ENCODE measurements at regions not wholly inside any gene's neighbourhood (a gene's known extent, or its start where the extent isn't known, plus 50 kb on each side); places are given as distances from the start of the nearest gene placed in this dataset.

GRCh38 chr3:178419071-178419470 is 117.2 kb upstream of the KCNMB2 start:
- 37% methylated on average over 4 of the region's 4 CpGs for WGBS
- H3K27ac ChIP-seq (ENCODE audit: low read depth in 1 of 2, low read length in 2 of 2) = no peak overlapping the region
- H3K9me3 ChIP-seq (ENCODE audit: control insufficient read depth in 4 of 4, low read length in 3 of 4) = no peaks in the 10 kb centered on the region
- H3K4me3 ChIP-seq (ENCODE audit: low read depth in 1 of 3, low read length in 3 of 3) = no peak overlapping the region
- H3K9ac ChIP-seq (ENCODE audit: low read depth in 1 of 2, low read length in 2 of 2) = peak overlapping the region; percentile 41 to 47
- H3K27me3 ChIP-seq (ENCODE audit: control insufficient read depth in 4 of 4, insufficient read depth in 4 of 4, low read length in 3 of 4) = no peaks in the 10 kb centered on the region
- DNase-seq (ENCODE audit: low spot score) = no peak
- no peaks in the 10 kb centered on the region for H3K36me3 ChIP-seq (ENCODE audit: control insufficient read depth in 4 of 4, insufficient read depth in 3 of 4, low read depth in 1 of 4, low read length in 3 of 4)
- peaks cover 0 to 3% (median 0%) of the 10 kb centered on the region in 4 donors for H3K4me1 ChIP-seq (ENCODE audit: control insufficient read depth in 4 of 4, insufficient read depth in 4 of 4, low read length in 3 of 4)
- no peak for TF ChIP-seq REST (IDR thresholded peaks at IDR 0.05)
- no peak for TF ChIP-seq ZBTB33 (IDR thresholded peaks at IDR 0.05)
- TF ChIP-seq RAD21 (IDR thresholded peaks at IDR 0.05) = no peak
- TF ChIP-seq CTCF (IDR thresholded peaks at IDR 0.05; ENCODE audit: low read depth, low read length, missing input control) = no peak
- TF ChIP-seq NR2F2 (IDR thresholded peaks at IDR 0.05) = no peak
- TF ChIP-seq FOXA1 (IDR thresholded peaks at IDR 0.05) = no peak
- no peak for TF ChIP-seq YY1 (IDR thresholded peaks at IDR 0.05)

GRCh38 chr3:178420033-178420432 is 116.2 kb upstream of the KCNMB2 start:
- peaks cover 0 to 3% (median 0%) of the 10 kb centered on the region in 4 donors for H3K4me1 ChIP-seq (ENCODE audit: control insufficient read depth in 4 of 4, insufficient read depth in 4 of 4, low read length in 3 of 4)
- no peak overlapping the region for H3K27ac ChIP-seq (ENCODE audit: low read depth in 1 of 2, low read length in 2 of 2)
- H3K9ac ChIP-seq (ENCODE audit: low read depth in 1 of 2, low read length in 2 of 2) = no peak overlapping the region
- H3K27me3 ChIP-seq (ENCODE audit: control insufficient read depth in 4 of 4, insufficient read depth in 4 of 4, low read length in 3 of 4) = no peaks in the 10 kb centered on the region
- no peak for TF ChIP-seq RAD21 (IDR thresholded peaks at IDR 0.05)
- no peak for TF ChIP-seq CTCF (IDR thresholded peaks at IDR 0.05; ENCODE audit: low read depth, low read length, missing input control)
- TF ChIP-seq RXRA (IDR thresholded peaks at IDR 0.05) = no peak
- TF ChIP-seq TAF1 (conservative IDR thresholded peaks at IDR 0.05) = no peak
- no peak for TF ChIP-seq YY1 (IDR thresholded peaks at IDR 0.05)
- TF ChIP-seq JUND (IDR thresholded peaks at IDR 0.05) = no peak
- TF ChIP-seq NR2F2 (IDR thresholded peaks at IDR 0.05) = no peak
- no peak for TF ChIP-seq HNF4G (IDR thresholded peaks at IDR 0.05)
- TF ChIP-seq ZBTB33 (IDR thresholded peaks at IDR 0.05) = no peak
- TF ChIP-seq REST (IDR thresholded peaks at IDR 0.05) = no peak
- no peak for TF ChIP-seq SP1 (IDR thresholded peaks at IDR 0.05)
- no peak for TF ChIP-seq GABPA (IDR thresholded peaks at IDR 0.05 in 1 of 2, conservative IDR thresholded peaks at IDR 0.05 in 1 of 2)
- TF ChIP-seq FOXA1 (IDR thresholded peaks at IDR 0.05) = no peak
- H3K9me3 ChIP-seq (ENCODE audit: control insufficient read depth in 4 of 4, low read length in 3 of 4) = no peaks in the 10 kb centered on the region
- WGBS = 80% methylated on average over 1 of the region's 1 CpG
- H3K36me3 ChIP-seq (ENCODE audit: control insufficient read depth in 4 of 4, insufficient read depth in 3 of 4, low read depth in 1 of 4, low read length in 3 of 4) = no peaks in the 10 kb centered on the region
- DNase-seq (ENCODE audit: low spot score) = no peak
- H3K4me3 ChIP-seq (ENCODE audit: low read depth in 1 of 3, low read length in 3 of 3) = no peak overlapping the region
